ENCODE measurements at regions not wholly inside any gene's neighbourhood (a gene's known extent, or its start where the extent isn't known, plus 50 kb on each side); places are given as distances from the start of the nearest gene placed in this dataset.
"Not testable (repeated sequence)": the region's sequence is repeated elsewhere in the genome, so short reads cannot be mapped to it uniquely, and the experiment has no call there.

- Histone ChIP-seq H4K20me1 (ENCODE audit: insufficient read depth) (no peaks in the 10 kb centered on the region), H3K27ac (ENCODE audit: low read length) (no peak overlapping the region), H3K9ac (ENCODE audit: low read length) (no peak overlapping the region), H3F3A (ENCODE audit: insufficient read depth, low read length, poor library complexity, severe bottlenecking) (no peaks in the 10 kb centered on the region), H3K79me2 (replicated peaks; ENCODE audit: insufficient read depth, low read length) (no peaks in the 10 kb centered on the region), H3K4me3 (ENCODE audit: low read length) (no peak overlapping the region), H3K9me2 (ENCODE audit: insufficient read depth, low read length) (no peaks in the 10 kb centered on the region), H3K27me3 (ENCODE audit: insufficient read depth, low read depth, low read length) (no peaks in the 10 kb centered on the region), H3K4me2 (ENCODE audit: low read length) (no peak overlapping the region), H3K9me3 (ENCODE audit: low read length) (no peaks in the 10 kb centered on the region), H3K36me3 (ENCODE audit: insufficient read depth, low read length) (no peaks in the 10 kb centered on the region), H2AFZ (ENCODE audit: low read depth, low read length) (no peak overlapping the region)
- TF ChIP-seq RAD21 (conservative IDR thresholded peaks at IDR 0.05), result no peak
- no peak for TF ChIP-seq MXI1 (conservative IDR thresholded peaks at IDR 0.05; ENCODE audit: poor library complexity, severe bottlenecking)
- no peak for TF ChIP-seq EP300 (conservative IDR thresholded peaks at IDR 0.05; ENCODE audit: poor library complexity, severe bottlenecking)
- no peak for TF ChIP-seq EZH2 (IDR thresholded peaks at IDR 0.05; ENCODE audit: borderline replicate concordance, insufficient read depth, low read length, poor library complexity, severe bottlenecking)
- no peak for TF ChIP-seq REST (IDR thresholded peaks at IDR 0.05; ENCODE audit: borderline replicate concordance)
- no peak for TF ChIP-seq POLR2AphosphoS5 (IDR thresholded peaks at IDR 0.05)
Measured at GRCh38 chr5:92267830-92268229, 884.7 kb upstream of the ARRDC3 start.

- Histone ChIP-seq H3F3A (ENCODE audit: insufficient read depth, low read length, poor library complexity, severe bottlenecking) (no peaks in the 10 kb centered on the region), H4K20me1 (ENCODE audit: insufficient read depth) (no peaks in the 10 kb centered on the region), H3K27ac (ENCODE audit: low read length) (no peak overlapping the region), H3K9me3 (ENCODE audit: low read length) (no peaks in the 10 kb centered on the region), H3K4me2 (ENCODE audit: low read length) (no peak overlapping the region), H3K4me3 (ENCODE audit: low read length) (no peak overlapping the region), H3K79me2 (replicated peaks; ENCODE audit: insufficient read depth, low read length) (no peaks in the 10 kb centered on the region), H3K27me3 (ENCODE audit: insufficient read depth, low read depth, low read length) (no peaks in the 10 kb centered on the region), H3K9me2 (ENCODE audit: insufficient read depth, low read length) (no peaks in the 10 kb centered on the region), H3K9ac (ENCODE audit: low read length) (no peak overlapping the region), H2AFZ (ENCODE audit: low read depth, low read length) (no peak overlapping the region), H3K36me3 (ENCODE audit: insufficient read depth, low read length) (no peaks in the 10 kb centered on the region)
- TF ChIP-seq TAF1 (IDR thresholded peaks at IDR 0.05; ENCODE audit: low read depth) (no peak), EP300 (conservative IDR thresholded peaks at IDR 0.05; ENCODE audit: poor library complexity, severe bottlenecking) (no peak), SMC3 (conservative IDR thresholded peaks at IDR 0.05; ENCODE audit: poor library complexity) (no peak), RAD21 (conservative IDR thresholded peaks at IDR 0.05) (no peak), MXI1 (conservative IDR thresholded peaks at IDR 0.05; ENCODE audit: poor library complexity, severe bottlenecking) (no peak), POLR2AphosphoS5 (IDR thresholded peaks at IDR 0.05) (no peak), REST (IDR thresholded peaks at IDR 0.05; ENCODE audit: borderline replicate concordance) (no peak), EZH2 (IDR thresholded peaks at IDR 0.05; ENCODE audit: borderline replicate concordance, insufficient read depth, low read length, poor library complexity, severe bottlenecking) (no peak)
Measured at GRCh38 chr5:92265804-92266203, 882.7 kb upstream of the ARRDC3 start.

- H3K27me3 ChIP-seq (ENCODE audit: insufficient read depth, low read depth, low read length); H3K9me3 ChIP-seq (ENCODE audit: low read length): not testable (repeated sequence)
Measured at GRCh38 chr5:92255605-92256004, 872.5 kb upstream of the ARRDC3 start.

More at GRCh38 chr5:92255605-92256004, 872.5 kb upstream of the ARRDC3 start:
- not testable (repeated sequence) for H3K79me2 ChIP-seq (replicated peaks; ENCODE audit: insufficient read depth, low read length); H4K20me1 ChIP-seq (ENCODE audit: insufficient read depth); H3K27ac ChIP-seq (ENCODE audit: low read length); H3K4me3 ChIP-seq (ENCODE audit: low read length); H3K4me2 ChIP-seq (ENCODE audit: low read length); H3K36me3 ChIP-seq (ENCODE audit: insufficient read depth, low read length); H3F3A ChIP-seq (ENCODE audit: insufficient read depth, low read length, poor library complexity, severe bottlenecking); H3K9ac ChIP-seq (ENCODE audit: low read length); H3K9me2 ChIP-seq (ENCODE audit: insufficient read depth, low read length); H2AFZ ChIP-seq (ENCODE audit: low read depth, low read length)
